HG02970 (cell line): ENCODE measurements at regions not wholly inside any gene's neighbourhood (a gene's known extent, or its start where the extent isn't known, plus 50 kb on each side); places are given as distances from the start of the nearest gene placed in this dataset.
"Not testable (repeated sequence)": the region's sequence is repeated elsewhere in the genome, so short reads cannot be mapped to it uniquely, and the experiment has no call there.

ENCODE experiments used
- ATAC-seq: cut with Tn5 transposase; IDR thresholded peaks from one replicate; pipeline ENCODE4 v1.9.1; 2021; ENCODE audit warnings: mild to moderate bottlenecking, moderate library complexity, moderate number of reproducible peaks; ENCODE audit not compliant: unreplicated experiment, low FRiP score

DNA sequence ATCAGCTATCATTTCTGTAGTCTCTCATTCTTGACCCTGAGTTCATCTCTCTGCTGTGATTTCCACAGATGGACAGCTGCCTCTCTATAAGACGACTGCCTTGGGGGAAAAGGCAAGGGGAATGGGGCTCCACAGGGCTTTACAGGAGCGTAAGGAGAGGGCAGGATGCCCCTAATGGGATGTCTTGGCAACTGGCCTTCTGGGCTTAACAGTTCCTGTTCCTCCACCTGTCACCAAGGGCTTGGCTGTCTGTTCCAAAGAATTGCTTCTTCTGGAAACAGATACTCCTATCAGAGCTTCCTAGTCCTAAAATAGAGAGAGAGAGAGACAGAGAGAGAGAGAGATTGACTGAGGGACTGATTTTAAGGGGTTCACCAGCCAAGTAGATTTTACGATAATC lies 181.9 kb downstream of the TMEM200A start:
- no peak for ATAC-seq

DNA sequence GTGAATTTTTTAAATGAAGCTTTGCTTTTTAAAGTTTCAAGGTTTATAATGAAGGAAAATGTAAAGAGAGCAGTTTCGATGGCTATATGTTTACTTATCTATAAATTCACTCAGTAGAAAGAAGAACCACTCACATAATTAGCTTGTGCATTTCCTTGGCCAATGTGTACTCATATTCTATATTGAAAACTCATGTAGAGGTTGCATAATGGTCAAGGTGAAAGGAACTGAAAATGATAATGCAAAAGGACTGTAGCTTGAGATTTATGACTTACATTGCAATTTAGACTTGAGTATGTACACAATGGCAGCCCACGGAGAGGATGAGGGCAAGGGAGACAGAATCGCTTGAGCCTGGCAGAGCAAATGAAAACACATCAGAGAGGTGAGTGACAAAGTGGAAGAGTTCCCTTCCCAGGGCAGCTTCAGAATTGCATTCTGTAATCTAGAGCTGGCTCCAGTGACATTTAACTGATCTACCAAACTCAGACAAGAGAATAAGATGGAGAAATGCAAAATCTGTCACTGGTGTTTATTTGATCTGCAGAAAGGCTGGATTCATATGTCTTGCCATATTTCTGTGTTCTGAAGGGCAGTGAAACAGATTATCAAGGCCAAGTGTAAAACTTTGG lies 191.8 kb downstream of the TMEM200A start:
- ATAC-seq: no peak

DNA sequence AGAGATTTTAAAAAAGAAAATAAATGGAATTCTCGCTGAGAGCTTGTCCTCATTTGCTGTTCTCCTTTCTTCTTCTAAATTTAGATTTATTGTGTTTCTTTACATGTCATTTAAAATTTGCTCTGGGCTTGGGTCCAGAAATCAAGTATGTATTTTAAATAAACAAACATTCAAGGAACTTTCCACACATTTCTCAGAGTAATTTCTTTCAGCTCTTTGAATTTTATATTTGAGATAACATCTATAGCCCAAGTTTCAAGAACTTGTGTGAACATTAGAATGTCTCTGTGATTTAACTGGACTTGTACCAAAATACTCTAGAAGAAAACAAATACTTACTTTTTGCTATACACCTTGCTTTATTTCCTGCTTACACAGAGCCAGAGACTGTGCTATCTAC lies 192.3 kb downstream of the TMEM200A start:
- ATAC-seq: no peak

DNA sequence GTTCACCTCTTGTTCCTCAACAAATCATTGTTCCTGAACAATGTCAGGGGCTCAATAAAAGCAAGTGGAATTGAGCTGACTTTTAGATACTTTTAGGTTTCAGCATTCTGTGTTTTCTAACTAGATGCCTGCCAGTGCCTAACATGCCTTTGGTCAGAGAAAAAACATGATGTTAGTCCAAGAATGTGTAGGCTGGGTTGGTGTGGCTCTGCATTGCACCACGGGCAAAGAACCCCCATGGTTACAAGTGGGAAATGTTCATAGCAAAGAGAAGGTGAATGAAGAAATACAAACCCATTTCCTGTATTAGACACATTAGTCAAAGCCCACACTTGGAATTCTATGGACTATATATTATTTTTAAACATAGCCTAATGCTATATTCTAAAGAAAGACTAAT lies 193.3 kb downstream of the TMEM200A start:
- no peak for ATAC-seq

DNA sequence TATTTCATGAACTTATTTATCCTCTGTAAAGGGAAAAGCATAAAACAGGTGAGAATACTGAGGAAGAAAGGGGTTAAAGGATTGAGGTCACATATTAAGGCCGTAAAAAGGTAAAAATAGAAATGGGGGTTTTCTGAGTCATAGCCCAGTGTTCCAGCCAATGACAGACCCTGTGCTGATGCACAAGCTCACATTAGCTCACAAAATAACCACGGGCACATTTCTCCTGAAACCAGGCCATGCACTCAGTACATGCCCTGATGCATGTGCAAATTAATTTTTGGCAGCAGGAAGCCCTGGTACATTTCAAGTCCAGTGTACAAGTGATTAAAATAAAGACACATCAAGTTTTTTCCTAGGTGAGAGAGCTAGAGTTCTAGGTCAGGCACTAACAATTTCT lies 194.4 kb downstream of the TMEM200A start:
- no peak for ATAC-seq

DNA sequence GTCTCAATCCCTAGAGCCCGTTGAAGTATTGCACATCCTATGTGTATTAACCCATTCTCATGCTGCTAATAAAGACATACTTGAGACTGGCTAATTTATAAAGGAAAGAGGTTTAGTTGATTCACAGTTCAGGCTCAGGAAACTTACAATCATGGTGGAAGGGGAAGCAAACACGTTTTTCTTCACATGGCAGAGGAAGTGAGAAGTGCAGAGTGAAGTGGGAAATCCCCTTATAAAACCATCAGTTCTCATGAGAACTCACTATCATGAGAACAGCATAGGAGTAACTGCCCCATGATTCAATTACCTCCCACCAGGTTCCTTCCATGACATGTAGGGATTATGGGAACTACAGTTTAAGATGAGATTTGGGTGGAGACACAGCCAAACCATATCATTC lies 195.3 kb downstream of the TMEM200A start:
- not testable (repeated sequence) for ATAC-seq

DNA sequence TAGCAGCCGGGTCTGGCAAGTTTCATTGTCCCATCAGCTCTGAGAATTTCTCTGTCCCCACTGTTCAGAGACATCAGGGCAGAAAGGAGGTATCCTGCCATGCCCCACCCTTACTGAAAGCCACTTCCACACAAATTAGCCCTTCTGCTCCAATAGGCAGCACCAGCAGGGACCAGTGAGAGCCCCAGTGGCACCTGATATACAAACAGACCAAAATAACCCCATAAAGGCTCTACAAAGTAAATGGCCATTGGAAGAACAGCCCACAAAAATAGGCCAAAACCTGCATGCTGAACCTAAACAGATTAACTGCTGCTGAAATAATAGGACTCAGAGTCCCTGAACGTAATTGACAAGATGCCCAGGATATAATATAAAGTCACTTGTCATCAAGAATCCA lies 199.9 kb downstream of the TMEM200A start:
- no peak for ATAC-seq

DNA sequence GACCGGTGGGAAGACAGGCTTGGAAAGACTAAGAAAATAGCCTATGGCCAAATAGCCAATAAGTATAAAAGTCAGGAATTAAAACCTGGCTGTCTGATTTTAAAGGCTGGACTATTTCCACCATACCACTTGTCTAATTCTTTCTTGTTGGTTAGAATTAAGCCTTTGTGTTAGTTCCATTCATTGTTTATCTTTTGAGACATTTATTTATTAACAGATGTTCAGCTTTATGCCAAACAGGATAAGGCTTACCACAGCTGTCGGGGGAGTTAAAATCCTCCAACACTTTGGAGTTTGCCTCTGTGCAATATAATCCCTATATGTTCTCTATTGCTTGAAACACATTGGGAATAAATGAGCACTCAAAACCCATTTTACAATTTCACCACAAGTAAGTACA lies 208.3 kb downstream of the TMEM200A start:
- ATAC-seq: no peak

DNA sequence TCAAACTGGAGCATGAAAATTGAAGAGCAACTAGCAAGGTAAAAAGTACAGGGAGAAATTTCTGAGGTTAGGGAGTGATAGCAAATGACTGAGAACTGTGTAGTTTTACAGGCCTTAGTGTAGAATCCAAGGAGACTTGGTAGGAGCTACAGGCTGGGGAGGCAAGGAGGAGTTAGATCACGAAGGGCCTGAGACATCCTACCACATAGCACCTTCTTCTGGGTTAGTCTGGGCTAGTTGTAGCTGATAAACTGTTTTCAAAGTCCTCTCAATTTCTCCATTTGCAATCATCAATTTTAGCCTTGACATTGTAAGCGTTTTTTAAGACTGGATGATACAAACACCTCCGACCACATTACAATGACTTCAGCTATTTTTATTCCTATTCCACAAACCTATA lies 209.7 kb downstream of the TMEM200A start:
- peak; percentile 18 for ATAC-seq

DNA sequence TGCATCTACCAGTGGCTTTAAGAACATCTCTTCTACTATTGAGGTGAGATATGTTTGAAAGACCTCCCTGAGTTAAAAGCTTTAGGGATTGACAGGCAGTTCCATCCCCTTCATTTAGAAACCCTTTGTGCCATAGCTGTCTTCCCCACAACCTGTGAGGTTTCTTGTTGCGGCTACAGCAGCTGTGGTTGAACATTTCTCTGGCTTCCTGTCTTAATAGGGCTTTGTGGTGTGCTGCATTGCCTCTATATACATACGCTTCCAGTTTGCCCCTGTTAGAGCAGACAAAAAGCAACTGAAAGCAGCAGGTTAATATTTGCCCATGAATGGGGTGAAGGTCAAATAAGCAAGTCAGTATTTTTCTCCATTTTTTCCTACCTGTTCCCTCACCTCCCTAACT lies 210.2 kb downstream of the TMEM200A start:
- peak; percentile 99 for ATAC-seq

DNA sequence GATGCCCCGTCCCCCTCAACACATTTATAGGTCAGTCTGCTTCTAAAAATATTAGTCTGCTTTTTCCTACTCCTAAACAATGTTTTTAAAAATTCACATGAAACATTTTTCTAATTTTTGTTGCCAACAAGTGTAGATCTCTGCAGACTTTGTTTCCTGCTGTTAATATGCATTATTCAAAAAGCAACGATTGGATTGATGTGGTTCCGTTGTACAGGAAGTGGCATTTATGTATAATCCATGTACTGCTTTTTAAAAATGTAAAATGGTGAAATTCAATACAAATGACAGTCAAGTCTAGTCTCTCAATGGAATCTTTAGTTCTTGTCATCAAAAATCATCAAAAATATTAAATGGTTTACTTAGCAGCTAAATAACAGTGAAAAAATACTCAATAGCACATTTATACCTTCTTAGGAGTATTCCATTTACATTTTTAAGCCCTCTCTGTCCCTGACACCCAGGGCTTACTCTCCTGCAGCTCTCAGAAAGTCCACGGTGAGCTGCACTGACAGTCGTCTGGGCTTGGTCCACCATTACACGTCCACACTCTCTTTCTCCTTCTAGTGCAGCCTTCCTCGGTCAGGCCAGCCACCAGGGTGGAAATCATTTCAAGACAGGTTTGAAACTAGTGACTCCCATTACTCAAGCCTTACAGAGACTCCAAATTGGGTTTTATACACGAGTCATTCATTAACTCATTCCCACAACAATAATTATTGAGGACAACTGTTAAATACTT lies 211.5 kb downstream of the TMEM200A start:
- ATAC-seq: no peak

DNA sequence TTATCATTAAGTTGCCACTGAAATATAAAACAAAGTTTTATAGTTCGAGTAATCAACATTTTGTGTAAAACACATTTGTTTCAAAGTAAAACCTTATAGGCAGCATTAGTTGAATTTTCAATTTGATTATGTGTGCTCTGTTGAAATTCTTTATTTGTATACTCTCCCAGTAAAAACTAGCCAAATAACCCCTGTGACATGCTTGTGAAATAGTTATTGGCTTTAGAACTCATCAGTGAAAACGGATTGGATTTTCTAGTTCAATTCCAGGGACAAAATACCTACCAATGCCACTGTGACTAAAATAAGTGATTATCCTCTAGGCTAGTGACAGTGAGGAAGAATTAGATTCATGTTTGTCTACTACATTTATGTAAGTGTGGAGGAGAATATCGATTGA lies 212.9 kb downstream of the TMEM200A start:
- ATAC-seq: no peak

DNA sequence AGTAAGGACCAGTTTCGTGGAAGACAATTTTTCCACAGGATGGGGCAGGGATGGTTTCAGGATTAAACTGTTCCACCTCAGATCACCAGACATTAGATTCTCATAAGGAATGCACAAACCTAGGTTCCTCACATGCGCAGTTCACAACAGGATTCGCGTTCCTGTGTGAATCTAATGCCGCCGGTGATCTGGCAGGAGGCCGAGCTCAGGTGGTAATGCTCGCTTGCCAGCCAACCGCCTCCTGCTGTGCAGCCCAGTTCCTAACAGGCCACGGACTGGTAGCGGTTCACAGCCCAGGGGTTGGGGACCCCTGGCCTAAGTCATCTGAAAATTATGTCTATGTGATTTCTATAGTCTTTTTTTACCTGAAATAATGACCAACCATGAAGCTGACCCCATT lies 217.5 kb downstream of the TMEM200A start:
- no peak for ATAC-seq

DNA sequence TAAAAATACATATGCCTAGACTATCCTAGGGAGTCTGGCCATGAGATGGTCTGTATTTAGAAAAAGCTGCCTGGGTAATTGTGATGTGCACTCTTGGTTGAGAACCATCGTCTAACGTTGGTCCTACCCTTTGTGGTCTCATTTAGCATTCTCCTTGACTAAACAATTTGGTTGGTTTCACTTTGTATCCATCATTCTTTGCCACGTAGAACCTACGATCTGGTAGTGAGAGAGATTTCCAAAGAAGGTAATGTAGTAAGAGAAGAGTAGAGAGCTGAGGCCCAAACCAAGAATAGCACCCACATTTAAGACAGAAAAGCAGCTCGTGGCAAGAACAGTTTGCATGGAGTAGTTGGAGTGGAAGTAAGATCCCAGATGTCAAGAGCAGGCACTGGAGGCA lies 219.8 kb downstream of the TMEM200A start:
- no peak for ATAC-seq

DNA sequence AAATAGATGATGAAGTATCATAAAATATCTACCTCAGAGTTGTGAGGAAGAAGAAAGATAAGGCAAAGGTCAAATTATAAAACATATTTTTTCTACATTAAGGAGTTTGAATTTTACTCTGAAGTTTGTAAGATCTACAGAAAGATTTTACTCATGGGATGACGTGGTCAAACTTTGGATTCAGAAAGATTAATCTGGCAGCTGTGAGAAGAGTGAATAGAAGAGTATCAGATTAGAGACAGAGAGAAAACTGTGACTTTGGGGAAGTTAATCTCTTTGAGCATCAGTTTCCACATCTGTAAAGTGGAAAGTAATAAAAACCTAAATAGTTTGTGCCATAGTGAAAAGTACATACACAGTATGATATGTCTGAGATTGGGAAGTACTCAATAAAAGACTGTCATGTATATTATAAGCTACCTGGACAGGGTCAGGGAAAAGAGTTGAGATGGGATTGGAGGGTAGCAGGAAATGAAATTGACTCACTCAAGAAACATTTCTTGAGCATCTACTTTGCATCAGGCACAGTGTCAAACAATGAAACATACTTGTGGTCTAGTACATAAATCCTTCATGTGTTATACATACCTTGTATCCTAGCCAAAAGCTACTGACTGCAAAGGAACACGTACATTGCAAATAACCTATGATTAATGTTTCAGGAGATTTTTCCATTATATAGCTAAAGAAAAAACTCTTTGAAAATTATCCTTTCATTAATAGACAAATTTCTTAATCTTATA lies 222.1 kb downstream of the TMEM200A start:
- no peak for ATAC-seq

DNA sequence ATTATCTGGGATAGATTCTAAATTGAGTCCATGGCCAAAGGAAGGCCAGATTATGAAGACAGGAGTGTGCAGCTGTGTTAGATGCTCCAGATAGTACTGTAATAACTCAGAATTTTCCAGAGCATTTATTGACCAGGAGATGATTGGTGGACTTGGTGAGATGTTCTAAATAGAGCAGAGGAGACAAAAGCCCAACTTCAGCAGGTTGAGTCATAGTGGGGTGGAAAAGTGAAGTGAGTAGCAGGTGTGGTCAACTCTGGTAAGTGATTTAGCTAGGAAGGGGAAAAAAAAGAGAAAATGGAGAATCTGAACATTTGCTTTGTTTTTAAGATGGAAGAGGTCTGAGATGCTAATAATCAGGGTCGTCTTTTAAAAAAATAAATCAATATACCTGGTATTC lies 227.4 kb downstream of the TMEM200A start:
- no peak for ATAC-seq

DNA sequence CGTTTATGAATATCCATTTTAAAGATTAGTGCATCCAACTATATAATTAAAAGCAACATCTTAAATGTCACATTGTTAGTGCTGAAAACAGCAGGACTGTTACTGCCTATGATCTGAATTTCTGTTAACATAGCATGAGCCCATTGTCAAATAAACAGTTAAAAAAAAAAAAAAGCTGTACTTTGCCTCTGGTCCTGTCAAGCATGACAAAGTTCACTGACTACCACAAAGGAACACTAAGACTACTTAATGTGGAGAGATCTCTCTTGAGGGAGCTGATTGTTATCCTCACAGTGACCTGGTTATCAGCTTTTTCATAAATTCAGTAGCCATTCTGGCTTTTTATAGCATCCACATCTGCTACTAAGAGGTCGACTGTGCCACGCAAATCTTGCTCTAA lies 228.1 kb downstream of the TMEM200A start:
- no peak for ATAC-seq

DNA sequence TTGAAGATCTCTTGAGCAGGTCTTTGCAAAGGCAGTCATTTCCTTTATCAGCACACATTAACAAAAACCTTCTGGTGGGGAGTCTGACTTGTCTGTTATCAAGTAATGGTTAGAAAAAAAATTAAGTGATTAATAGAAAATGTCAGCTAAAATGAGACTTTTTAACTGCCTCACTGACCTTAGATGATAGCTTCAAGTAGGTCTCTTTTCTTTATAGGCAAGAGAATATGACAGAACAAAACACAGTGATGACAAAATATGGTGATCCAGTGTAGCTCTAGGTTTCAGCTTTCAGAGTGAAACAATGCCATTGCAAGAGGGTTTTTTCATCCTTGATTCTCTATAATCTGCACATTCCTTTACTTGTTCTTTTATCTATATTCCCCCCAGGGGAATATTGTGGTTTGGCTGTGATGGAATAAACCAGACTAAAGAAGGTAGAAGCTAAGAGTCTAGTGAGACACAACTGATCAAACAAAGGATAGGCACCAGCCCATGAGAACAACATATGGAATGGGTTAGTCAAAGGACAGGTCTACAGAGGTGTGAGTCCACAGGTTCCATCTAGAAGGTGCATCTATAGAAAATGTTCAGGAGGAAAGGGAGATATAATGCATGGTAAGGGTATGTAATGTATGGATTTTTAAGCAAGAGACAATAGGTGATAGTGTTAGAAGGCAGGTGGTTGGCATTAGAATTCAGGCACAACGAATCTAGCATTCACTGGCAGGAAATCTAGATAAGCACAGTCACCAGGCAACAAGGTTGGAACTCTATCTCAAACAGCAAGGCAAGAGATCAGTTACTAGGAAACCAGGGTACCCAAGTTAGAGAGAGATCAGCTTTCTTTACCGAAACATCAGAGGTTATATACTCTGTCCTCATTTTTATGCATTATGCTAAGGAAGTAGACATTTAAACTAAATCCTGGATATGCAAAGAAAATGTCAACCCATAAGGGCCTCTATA lies 228.9 kb upstream of the SMLR1 start:
- no peak for ATAC-seq

DNA sequence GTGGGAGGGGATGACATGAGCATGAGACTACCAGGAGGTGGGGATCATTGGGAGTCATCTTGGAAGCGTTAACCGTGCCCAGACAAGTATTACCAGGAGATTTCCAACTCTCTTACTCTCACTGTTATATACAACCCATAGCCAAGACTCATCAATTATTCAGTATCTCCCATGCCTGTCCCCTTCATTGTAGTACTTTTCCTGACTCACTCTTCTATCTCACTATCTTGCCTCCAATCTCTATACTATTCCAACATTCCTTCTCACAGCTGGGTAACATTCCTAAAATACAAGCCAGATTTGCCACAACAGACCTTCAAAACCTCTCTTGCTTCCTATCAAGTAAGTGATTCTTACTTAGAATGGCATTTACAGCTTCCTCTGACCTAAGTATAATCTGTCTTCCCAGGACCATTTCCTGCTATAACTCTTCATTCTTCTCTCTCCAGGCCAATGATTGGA lies 226.3 kb upstream of the SMLR1 start:
- no peak for ATAC-seq

DNA sequence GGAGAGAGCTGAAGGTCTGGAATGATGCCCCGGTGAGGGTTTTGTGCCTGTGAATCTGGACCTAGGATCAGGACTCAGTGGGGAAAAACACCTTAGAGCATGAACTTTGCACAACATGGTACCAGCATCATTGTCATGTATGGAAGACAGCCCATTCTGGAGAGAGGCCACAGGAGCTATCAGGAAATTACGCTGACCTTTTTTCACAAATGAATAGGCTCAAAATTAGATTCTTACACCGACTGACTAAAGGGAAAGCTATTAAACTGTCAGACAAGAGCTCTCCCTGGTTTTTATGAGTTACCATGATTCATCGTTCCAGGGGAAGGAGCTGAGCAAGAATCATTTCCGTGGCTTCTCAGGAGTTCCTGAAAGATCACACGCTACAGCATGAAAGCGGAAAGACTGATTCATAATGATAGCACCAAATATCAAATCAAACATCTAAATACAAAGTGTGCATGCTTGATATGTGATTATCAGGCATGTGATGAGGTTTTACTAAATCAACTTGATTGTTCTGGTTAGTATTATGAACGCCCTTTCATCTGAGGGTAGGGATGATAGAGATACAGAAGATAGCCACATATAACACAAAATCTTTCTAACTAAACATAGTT lies 224.9 kb upstream of the SMLR1 start:
- no peak for ATAC-seq
